GM23338 (cell line): ENCODE measurements at regions not wholly inside any gene's neighbourhood (a gene's known extent, or its start where the extent isn't known, plus 50 kb on each side); places are given as distances from the start of the nearest gene placed in this dataset.

Experiments used
- CREB1 ChIP-seq: fragments of 250-450 bp; sonication (Bioruptor Pico); IDR thresholded peaks from 2 replicates; pipeline ENCODE4 v1.5.0; 2020; ENCODE audit warnings: low read depth, mild to moderate bottlenecking, moderate library complexity
- CTCF ChIP-seq, 2 experiments: fragments of 200-600 bp in 1 of 2; sonication (generic) in 1 of 2; conservative IDR thresholded peaks; 2 replicates each; pipeline versions ENCODE4 v1.5.1 to v1.6.1; 2016 to 2017; ENCODE audit warnings: antibody characterized with exemption in 2 of 2, low read depth in 2 of 2, mild to moderate bottlenecking in 2 of 2, moderate library complexity in 1 of 2
- EZH2 ChIP-seq: fragments of 200-600 bp; sonication (generic); IDR thresholded peaks from one replicate; pipeline ENCODE4 v1.8.0; 2017; ENCODE audit warnings: antibody characterized with exemption, mild to moderate bottlenecking, low read depth; ENCODE audit not compliant: unreplicated experiment
- NANOG ChIP-seq: IDR thresholded peaks from 2 replicates; pipeline ENCODE4 v1.6.1; 2016; ENCODE audit warnings: antibody characterized with exemption, borderline replicate concordance
- REST ChIP-seq: IDR thresholded peaks from one replicate; pipeline ENCODE4 v1.6.1; 2018; ENCODE audit warnings: antibody characterized with exemption; ENCODE audit not compliant: unreplicated experiment

GRCh38 chr3:75126556-75126955 lies 512.1 kb upstream of the CNTN3 start:
- TF ChIP-seq CTCF (conservative IDR thresholded peaks at IDR 0.05; ENCODE audit: low read depth in 2 of 2) (no peak), CREB1 (CRISPR knock-in tag) (no peak), REST (no peak), NANOG (no peak), EZH2 (no peak)
